K562 (cell line): ENCODE measurements at regions not wholly inside any gene's neighbourhood (a gene's known extent, or its start where the extent isn't known, plus 50 kb on each side); places are given as distances from the start of the nearest gene placed in this dataset.

Experiments used
- EP300 ChIP-seq: IDR thresholded peaks from 2 replicates; pipeline ENCODE4 v1.6.1; 2012; ENCODE audit warnings: low read length, improper control_type of control experiment
- MEF2A ChIP-seq: IDR thresholded peaks from 2 replicates; pipeline ENCODE4 v1.6.1; 2011; ENCODE audit warnings: low read depth, mild to moderate bottlenecking, low read length, moderate library complexity; ENCODE audit not compliant: control insufficient read depth
- POLR2A ChIP-seq: fragments of 450-650 bp; conservative IDR thresholded peaks from 2 replicates; pipeline ENCODE4 v1.6.1; 2016
- POLR2H ChIP-seq: IDR thresholded peaks from 2 replicates; pipeline ENCODE4 v1.6.1; 2016; ENCODE audit warnings: missing genetic modification characterization, low read depth, mild to moderate bottlenecking, control low read depth, missing compliant biosample characterization, moderate library complexity
- RAD21 ChIP-seq, 2 experiments: fragments of 250-450 bp in 1 of 2; fragments of 450-650 bp in 1 of 2; sonication (Bioruptor Pico) in 1 of 2; formaldehyde crosslinking in 1 of 2; IDR thresholded peaks in 1 of 2; conservative IDR thresholded peaks in 1 of 2; 2 replicates each; pipeline versions ENCODE4 v1.4.0 to v1.8.0; 2020 to 2022; ENCODE audit warnings: mild to moderate bottlenecking in 2 of 2, moderate library complexity in 1 of 2
- RAD51 ChIP-seq: fragments of 450-650 bp; IDR thresholded peaks from 2 replicates; pipeline ENCODE4 v1.7.1; 2016; ENCODE audit warnings: low read depth, mild to moderate bottlenecking, borderline replicate concordance
- RBM39 ChIP-seq: fragments of 200-400 bp; formaldehyde crosslinking; optimal IDR thresholded peaks from 2 replicates; pipeline ENCODE3; 2018; ENCODE audit warnings: low read depth, low read length
- SP1 ChIP-seq: sonication (generic); formaldehyde crosslinking; IDR thresholded peaks from 2 replicates; pipeline ENCODE4 v1.8.1; 2022; ENCODE audit warnings: mild to moderate bottlenecking, missing genetic modification reagents
- YY1 ChIP-seq, 3 experiments: IDR thresholded peaks; 2 replicates each; pipeline ENCODE4 v1.6.1; 2011; ENCODE audit warnings: low read length in 2 of 3, mild to moderate bottlenecking in 2 of 3, moderate library complexity in 2 of 3, borderline replicate concordance in 1 of 3, control low read depth in 1 of 3, low read depth in 1 of 3; ENCODE audit not compliant: insufficient read depth in 3 of 3, insufficient replicate concordance in 2 of 3, control insufficient read depth in 1 of 3, insufficient read length in 1 of 3; ENCODE audit errors: extremely low read depth in 1 of 3
- ZNF274 ChIP-seq: IDR thresholded peaks from 2 replicates; pipeline ENCODE4 v1.6.1; 2011; ENCODE audit warnings: low read depth, mild to moderate bottlenecking, low read length, moderate library complexity, borderline replicate concordance
- TF ChIP-seq, protein P1 (sequence below), 3 experiments: IDR thresholded peaks in 2 of 3; conservative IDR thresholded peaks in 1 of 3; 2 replicates each; pipeline ENCODE4 v1.5.1; 2011 to 2012; ENCODE audit warnings: low read length in 3 of 3, mild to moderate bottlenecking in 3 of 3, control low read depth in 2 of 3, improper control_type of control experiment in 1 of 3, inconsistent platforms in 1 of 3, low read depth in 1 of 3, mixed read lengths in 1 of 3, moderate library complexity in 1 of 3; ENCODE audit not compliant: insufficient read depth in 2 of 3

DNA sequence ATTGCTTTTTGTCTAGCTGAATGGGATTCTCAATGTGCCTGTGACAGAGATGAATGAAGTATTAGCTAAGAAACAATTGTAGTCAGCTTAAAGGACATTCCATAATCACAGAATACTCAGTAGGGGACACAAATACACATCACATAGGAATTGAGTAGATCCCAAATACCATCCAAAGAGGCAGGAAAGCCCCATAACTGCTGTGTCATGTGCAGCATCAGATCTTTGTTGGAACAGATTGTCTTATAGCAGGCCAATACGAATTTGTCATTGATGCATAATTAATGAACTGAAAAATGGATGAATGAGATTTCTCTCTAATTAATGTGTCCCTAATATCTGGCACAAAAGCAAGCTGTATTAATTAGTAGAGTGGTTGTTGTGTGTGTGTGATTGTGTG lies 82.3 kb upstream of the S1PR1 start:
- TF ChIP-seq RAD21 (CRISPR knock-in tag; conservative IDR thresholded peaks at IDR 0.05 in 1 of 2, IDR thresholded peaks at IDR 0.05 in 1 of 2), result no peak
- no peak for TF ChIP-seq POLR2A
- TF ChIP-seq ZNF274, result no peak
- TF ChIP-seq YY1 (IDR thresholded peaks at IDR 0.05; ENCODE audit: borderline replicate concordance in 1 of 3, control insufficient read depth in 1 of 3, extremely low read depth in 1 of 3, insufficient read depth in 3 of 3, insufficient read length in 1 of 3, insufficient replicate concordance in 2 of 3, low read depth in 1 of 3, low read length in 2 of 3), result no peak
- TF ChIP-seq MEF2A, result no peak
- TF ChIP-seq SP1 (CRISPR knock-in tag), result no peak
- no peak for TF ChIP-seq RBM39
- no peak for TF ChIP-seq RAD51
- no peak for TF ChIP-seq POLR2H
- TF ChIP-seq, protein P1, sequence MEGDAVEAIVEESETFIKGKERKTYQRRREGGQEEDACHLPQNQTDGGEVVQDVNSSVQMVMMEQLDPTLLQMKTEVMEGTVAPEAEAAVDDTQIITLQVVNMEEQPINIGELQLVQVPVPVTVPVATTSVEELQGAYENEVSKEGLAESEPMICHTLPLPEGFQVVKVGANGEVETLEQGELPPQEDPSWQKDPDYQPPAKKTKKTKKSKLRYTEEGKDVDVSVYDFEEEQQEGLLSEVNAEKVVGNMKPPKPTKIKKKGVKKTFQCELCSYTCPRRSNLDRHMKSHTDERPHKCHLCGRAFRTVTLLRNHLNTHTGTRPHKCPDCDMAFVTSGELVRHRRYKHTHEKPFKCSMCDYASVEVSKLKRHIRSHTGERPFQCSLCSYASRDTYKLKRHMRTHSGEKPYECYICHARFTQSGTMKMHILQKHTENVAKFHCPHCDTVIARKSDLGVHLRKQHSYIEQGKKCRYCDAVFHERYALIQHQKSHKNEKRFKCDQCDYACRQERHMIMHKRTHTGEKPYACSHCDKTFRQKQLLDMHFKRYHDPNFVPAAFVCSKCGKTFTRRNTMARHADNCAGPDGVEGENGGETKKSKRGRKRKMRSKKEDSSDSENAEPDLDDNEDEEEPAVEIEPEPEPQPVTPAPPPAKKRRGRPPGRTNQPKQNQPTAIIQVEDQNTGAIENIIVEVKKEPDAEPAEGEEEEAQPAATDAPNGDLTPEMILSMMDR (IDR thresholded peaks at IDR 0.05 in 2 of 3, conservative IDR thresholded peaks at IDR 0.05 in 1 of 3; ENCODE audit: insufficient read depth in 2 of 3, low read depth in 1 of 3, low read length in 3 of 3), result no peak
- no peak for TF ChIP-seq EP300
